PFSK-1 (cell line): ENCODE measurements at regions not wholly inside any gene's neighbourhood (a gene's known extent, or its start where the extent isn't known, plus 50 kb on each side); places are given as distances from the start of the nearest gene placed in this dataset.

Experiments used
- FOXP2 ChIP-seq: optimal IDR thresholded peaks from 2 replicates; pipeline ENCODE3; 2011; ENCODE audit warnings: borderline replicate concordance, control low read depth, inconsistent platforms; ENCODE audit not compliant: insufficient read depth; ENCODE audit errors: extremely low read length, extremely low read depth
- POLR2AphosphoS5 ChIP-seq: IDR thresholded peaks from 2 replicates; pipeline ENCODE4 v1.6.1; 2012; ENCODE audit warnings: low read depth, mild to moderate bottlenecking, control low read depth, low read length, moderate library complexity
- REST ChIP-seq, 2 experiments: IDR thresholded peaks; 2 replicates each; pipeline versions ENCODE4 v1.6.1 to v1.8.0; 2011 to 2012; ENCODE audit warnings: low read depth in 2 of 2, low read length in 2 of 2, control low read depth in 1 of 2, inconsistent platforms in 1 of 2, mild to moderate bottlenecking in 1 of 2, moderate library complexity in 1 of 2; ENCODE audit not compliant: insufficient read depth in 1 of 2
- SIN3A ChIP-seq: IDR thresholded peaks from 2 replicates; pipeline ENCODE4 v1.6.1; 2012; ENCODE audit warnings: mild to moderate bottlenecking, low read length, moderate library complexity, borderline replicate concordance; ENCODE audit not compliant: insufficient read depth
- TAF1 ChIP-seq: IDR thresholded peaks from 2 replicates; pipeline ENCODE4 v1.6.1; 2012; ENCODE audit warnings: low read length, control low read depth, borderline replicate concordance; ENCODE audit not compliant: insufficient read depth

DNA sequence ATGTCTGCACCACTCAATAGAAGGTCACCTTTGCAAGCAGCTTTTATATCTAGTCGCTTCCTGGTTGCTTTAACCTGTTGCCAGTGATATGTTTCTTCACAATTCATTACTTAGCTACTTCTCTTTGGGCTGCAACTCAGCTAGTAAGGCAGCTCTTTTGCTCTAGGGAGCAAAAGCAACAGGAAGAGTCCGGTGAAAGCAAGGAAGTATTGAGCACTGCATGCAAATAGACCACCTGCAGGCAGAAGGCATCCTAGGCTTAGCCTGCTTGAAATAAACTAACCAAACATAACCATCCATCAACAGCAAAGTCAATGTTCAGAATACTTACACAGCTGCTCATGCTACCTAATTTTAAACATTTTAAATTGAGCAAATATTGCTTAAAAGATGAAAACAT is 529.2 kb upstream of the LINC00305 start:
- TF ChIP-seq REST (IDR thresholded peaks at IDR 0.05; ENCODE audit: insufficient read depth in 1 of 2, low read depth in 2 of 2, low read length in 2 of 2) (no peak), FOXP2 (no peak), SIN3A (no peak), POLR2AphosphoS5 (no peak), TAF1 (no peak)
